ENCODE measurements at regions not wholly inside any gene's neighbourhood (a gene's known extent, or its start where the extent isn't known, plus 50 kb on each side); places are given as distances from the start of the nearest gene placed in this dataset.

- no peak for DNase-seq (ENCODE audit: insufficient read length, low spot score)
- TF ChIP-seq SPI1 (IDR thresholded peaks at IDR 0.05; ENCODE audit: low read depth, low read length), result no peak
- no peak for TF ChIP-seq POU2F2 (IDR thresholded peaks at IDR 0.05; ENCODE audit: low read depth, low read length)
- TF ChIP-seq POLR2A (IDR thresholded peaks at IDR 0.05; ENCODE audit: low read depth, low read length), result no peak
- TF ChIP-seq PAX5 (IDR thresholded peaks at IDR 0.05; ENCODE audit: insufficient read depth, low read length, severe bottlenecking), result no peak
- no peak for TF ChIP-seq TAF1 (IDR thresholded peaks at IDR 0.05; ENCODE audit: low read depth, low read length)
- no peak for TF ChIP-seq POLR2AphosphoS5 (IDR thresholded peaks at IDR 0.05; ENCODE audit: low read depth, low read length)
- FAIRE-seq, result no peak
Observed at GRCh38 chr4:17109126-17109525, 210.7 kb upstream of the LDB2 start.

- DNase-seq (ENCODE audit: insufficient read length, low spot score), result no peak
- FAIRE-seq, result no peak
- TF ChIP-seq POLR2A (IDR thresholded peaks at IDR 0.05; ENCODE audit: low read depth, low read length) (no peak), PAX5 (IDR thresholded peaks at IDR 0.05; ENCODE audit: insufficient read depth, low read length, severe bottlenecking) (no peak), POU2F2 (IDR thresholded peaks at IDR 0.05; ENCODE audit: low read depth, low read length) (no peak), TAF1 (IDR thresholded peaks at IDR 0.05; ENCODE audit: low read depth, low read length) (no peak), POLR2AphosphoS5 (IDR thresholded peaks at IDR 0.05; ENCODE audit: low read depth, low read length) (no peak), SPI1 (IDR thresholded peaks at IDR 0.05; ENCODE audit: low read depth, low read length) (no peak)
Observed at GRCh38 chr4:17103231-17103630, 204.8 kb upstream of the LDB2 start.

DNA sequence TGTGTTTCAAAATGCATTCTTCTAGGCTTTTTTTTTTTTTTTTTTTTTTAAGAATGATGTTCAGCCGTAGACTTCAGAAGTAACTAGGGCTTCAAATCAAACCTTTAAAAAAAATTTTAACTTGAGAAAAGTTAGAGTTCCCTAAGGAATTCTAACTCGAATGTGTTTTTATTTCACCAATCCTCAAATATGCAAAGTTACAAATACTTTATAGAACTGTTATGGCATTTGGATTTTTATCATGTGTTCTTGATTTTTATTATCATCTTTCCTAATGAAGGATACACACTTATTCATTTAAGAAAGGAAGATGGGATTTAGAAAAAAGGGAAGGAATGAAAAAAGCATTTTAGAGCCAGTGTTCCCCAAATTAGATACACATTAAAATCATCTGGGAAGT, 200.6 kb upstream of the LDB2 start:
- no peak for TF ChIP-seq POLR2AphosphoS5 (IDR thresholded peaks at IDR 0.05; ENCODE audit: low read depth, low read length)
- no peak for TF ChIP-seq POLR2A (IDR thresholded peaks at IDR 0.05; ENCODE audit: low read depth, low read length)
- no peak for TF ChIP-seq SPI1 (IDR thresholded peaks at IDR 0.05; ENCODE audit: low read depth, low read length)
- no peak for TF ChIP-seq TAF1 (IDR thresholded peaks at IDR 0.05; ENCODE audit: low read depth, low read length)
- TF ChIP-seq PAX5 (IDR thresholded peaks at IDR 0.05; ENCODE audit: insufficient read depth, low read length, severe bottlenecking), result no peak
- TF ChIP-seq POU2F2 (IDR thresholded peaks at IDR 0.05; ENCODE audit: low read depth, low read length), result no peak
- DNase-seq (ENCODE audit: insufficient read length, low spot score), result no peak
- FAIRE-seq, result no peak

DNA sequence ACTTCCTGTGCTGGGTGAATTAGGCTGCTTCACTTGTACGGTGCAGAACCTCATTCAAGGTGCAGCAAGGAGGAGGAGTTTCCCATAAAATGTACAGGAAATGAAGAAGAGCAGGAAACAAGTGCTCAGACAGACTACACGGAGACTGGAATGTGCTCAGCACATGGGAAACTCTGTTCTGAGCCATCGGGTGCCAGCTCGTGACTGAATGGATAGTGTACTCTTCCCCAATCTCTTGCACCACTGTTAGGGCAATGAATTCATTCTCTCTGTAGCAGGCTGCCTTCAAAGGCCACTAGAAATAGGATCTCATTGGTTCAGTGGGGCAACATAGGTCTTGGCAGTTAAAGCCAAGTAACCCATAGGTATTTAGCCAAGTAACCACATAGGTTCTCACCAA, 200.0 kb upstream of the LDB2 start:
- DNase-seq (ENCODE audit: insufficient read length, low spot score), result no peak
- no peak for FAIRE-seq
- TF ChIP-seq POLR2AphosphoS5 (IDR thresholded peaks at IDR 0.05; ENCODE audit: low read depth, low read length), result no peak
- TF ChIP-seq POLR2A (IDR thresholded peaks at IDR 0.05; ENCODE audit: low read depth, low read length), result no peak
- no peak for TF ChIP-seq TAF1 (IDR thresholded peaks at IDR 0.05; ENCODE audit: low read depth, low read length)
- TF ChIP-seq POU2F2 (IDR thresholded peaks at IDR 0.05; ENCODE audit: low read depth, low read length), result no peak
- TF ChIP-seq PAX5 (IDR thresholded peaks at IDR 0.05; ENCODE audit: insufficient read depth, low read length, severe bottlenecking), result no peak
- no peak for TF ChIP-seq SPI1 (IDR thresholded peaks at IDR 0.05; ENCODE audit: low read depth, low read length)

- FAIRE-seq, result no peak
Observed at GRCh38 chr4:17097362-17097761, 198.9 kb upstream of the LDB2 start.

GRCh38 chr4:17096692-17097091, 198.2 kb upstream of the LDB2 start:
- DNase-seq (ENCODE audit: insufficient read length, low spot score) (no peak), FAIRE-seq (no peak)
- TF ChIP-seq SPI1 (IDR thresholded peaks at IDR 0.05; ENCODE audit: low read depth, low read length) (no peak), POU2F2 (IDR thresholded peaks at IDR 0.05; ENCODE audit: low read depth, low read length) (no peak), POLR2AphosphoS5 (IDR thresholded peaks at IDR 0.05; ENCODE audit: low read depth, low read length) (no peak), TAF1 (IDR thresholded peaks at IDR 0.05; ENCODE audit: low read depth, low read length) (no peak), POLR2A (IDR thresholded peaks at IDR 0.05; ENCODE audit: low read depth, low read length) (no peak), PAX5 (IDR thresholded peaks at IDR 0.05; ENCODE audit: insufficient read depth, low read length, severe bottlenecking) (no peak)

More at GRCh38 chr4:17097362-17097761, 198.9 kb upstream of the LDB2 start:
- TF ChIP-seq SPI1 (IDR thresholded peaks at IDR 0.05; ENCODE audit: low read depth, low read length), result no peak
- no peak for TF ChIP-seq POLR2A (IDR thresholded peaks at IDR 0.05; ENCODE audit: low read depth, low read length)
- TF ChIP-seq PAX5 (IDR thresholded peaks at IDR 0.05; ENCODE audit: insufficient read depth, low read length, severe bottlenecking), result no peak
- no peak for TF ChIP-seq TAF1 (IDR thresholded peaks at IDR 0.05; ENCODE audit: low read depth, low read length)
- no peak for TF ChIP-seq POU2F2 (IDR thresholded peaks at IDR 0.05; ENCODE audit: low read depth, low read length)
- no peak for TF ChIP-seq POLR2AphosphoS5 (IDR thresholded peaks at IDR 0.05; ENCODE audit: low read depth, low read length)
- DNase-seq (ENCODE audit: insufficient read length, low spot score), result no peak

DNA sequence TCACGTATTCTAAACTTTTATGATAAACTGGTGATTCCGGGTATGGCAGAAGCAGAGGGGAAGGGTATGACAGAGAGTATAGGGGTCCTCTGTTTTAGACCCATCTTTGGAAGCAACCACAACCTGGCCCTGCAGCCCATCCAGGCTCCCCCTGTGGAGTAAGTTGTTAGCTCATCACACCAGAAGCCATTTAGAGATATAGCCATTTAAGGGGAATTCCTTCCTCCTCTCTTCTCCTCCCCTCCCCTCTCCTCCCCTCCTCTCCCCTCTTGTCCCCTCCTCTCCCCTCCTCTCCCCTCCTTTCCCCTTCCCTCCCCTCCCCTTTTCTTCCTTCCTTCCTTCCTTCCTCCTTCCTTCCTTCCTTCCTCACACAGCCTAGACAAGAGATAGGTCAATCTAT, 197.3 kb upstream of the LDB2 start:
- TF ChIP-seq TAF1 (IDR thresholded peaks at IDR 0.05; ENCODE audit: low read depth, low read length), result no peak
- no peak for TF ChIP-seq SPI1 (IDR thresholded peaks at IDR 0.05; ENCODE audit: low read depth, low read length)
- no peak for TF ChIP-seq POLR2AphosphoS5 (IDR thresholded peaks at IDR 0.05; ENCODE audit: low read depth, low read length)
- TF ChIP-seq POU2F2 (IDR thresholded peaks at IDR 0.05; ENCODE audit: low read depth, low read length), result no peak
- TF ChIP-seq POLR2A (IDR thresholded peaks at IDR 0.05; ENCODE audit: low read depth, low read length), result no peak
- DNase-seq (ENCODE audit: insufficient read length, low spot score) (no peak), FAIRE-seq (no peak)

DNA sequence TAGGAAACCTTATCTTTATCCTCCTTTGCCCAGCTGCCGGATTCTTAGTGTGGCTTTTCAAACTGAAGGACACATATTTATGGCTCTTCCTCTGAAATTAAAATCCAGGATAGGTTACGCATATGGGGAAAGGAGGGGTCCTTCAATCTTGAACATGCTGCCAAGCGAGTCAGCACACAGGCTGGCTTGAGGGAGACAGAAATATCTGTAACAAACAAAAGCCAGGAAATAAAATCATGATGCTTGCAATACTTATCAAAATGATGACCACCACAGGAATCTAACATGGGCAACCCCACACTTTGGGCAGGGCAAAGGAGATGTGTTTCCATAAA, 196.4 kb upstream of the LDB2 start:
- DNase-seq (ENCODE audit: insufficient read length, low spot score), result no peak
- no peak for TF ChIP-seq TAF1 (IDR thresholded peaks at IDR 0.05; ENCODE audit: low read depth, low read length)
- no peak for TF ChIP-seq POLR2A (IDR thresholded peaks at IDR 0.05; ENCODE audit: low read depth, low read length)
- no peak for TF ChIP-seq POU2F2 (IDR thresholded peaks at IDR 0.05; ENCODE audit: low read depth, low read length)
- TF ChIP-seq POLR2AphosphoS5 (IDR thresholded peaks at IDR 0.05; ENCODE audit: low read depth, low read length), result no peak
- TF ChIP-seq SPI1 (IDR thresholded peaks at IDR 0.05; ENCODE audit: low read depth, low read length), result no peak
- TF ChIP-seq PAX5 (IDR thresholded peaks at IDR 0.05; ENCODE audit: insufficient read depth, low read length, severe bottlenecking), result no peak
- FAIRE-seq, result no peak

- no peak for DNase-seq (ENCODE audit: insufficient read length, low spot score)
- TF ChIP-seq POLR2A (IDR thresholded peaks at IDR 0.05; ENCODE audit: low read depth, low read length), result no peak
- no peak for TF ChIP-seq PAX5 (IDR thresholded peaks at IDR 0.05; ENCODE audit: insufficient read depth, low read length, severe bottlenecking)
- TF ChIP-seq SPI1 (IDR thresholded peaks at IDR 0.05; ENCODE audit: low read depth, low read length), result no peak
- TF ChIP-seq POLR2AphosphoS5 (IDR thresholded peaks at IDR 0.05; ENCODE audit: low read depth, low read length), result no peak
- TF ChIP-seq TAF1 (IDR thresholded peaks at IDR 0.05; ENCODE audit: low read depth, low read length), result no peak
- no peak for FAIRE-seq
Observed at GRCh38 chr4:17094159-17094875, 195.9 kb upstream of the LDB2 start.

- no peak for DNase-seq (ENCODE audit: insufficient read length, low spot score)
- TF ChIP-seq TAF1 (IDR thresholded peaks at IDR 0.05; ENCODE audit: low read depth, low read length) (no peak), POLR2AphosphoS5 (IDR thresholded peaks at IDR 0.05; ENCODE audit: low read depth, low read length) (no peak), POU2F2 (IDR thresholded peaks at IDR 0.05; ENCODE audit: low read depth, low read length) (no peak), POLR2A (IDR thresholded peaks at IDR 0.05; ENCODE audit: low read depth, low read length) (no peak), SPI1 (IDR thresholded peaks at IDR 0.05; ENCODE audit: low read depth, low read length) (no peak), PAX5 (IDR thresholded peaks at IDR 0.05; ENCODE audit: insufficient read depth, low read length, severe bottlenecking) (no peak)
- no peak for FAIRE-seq
Observed at GRCh38 chr4:17093481-17093880, 195.0 kb upstream of the LDB2 start.
